ENCODE measurements at regions not wholly inside any gene's neighbourhood (a gene's known extent, or its start where the extent isn't known, plus 50 kb on each side); places are given as distances from the start of the nearest gene placed in this dataset.

DNA sequence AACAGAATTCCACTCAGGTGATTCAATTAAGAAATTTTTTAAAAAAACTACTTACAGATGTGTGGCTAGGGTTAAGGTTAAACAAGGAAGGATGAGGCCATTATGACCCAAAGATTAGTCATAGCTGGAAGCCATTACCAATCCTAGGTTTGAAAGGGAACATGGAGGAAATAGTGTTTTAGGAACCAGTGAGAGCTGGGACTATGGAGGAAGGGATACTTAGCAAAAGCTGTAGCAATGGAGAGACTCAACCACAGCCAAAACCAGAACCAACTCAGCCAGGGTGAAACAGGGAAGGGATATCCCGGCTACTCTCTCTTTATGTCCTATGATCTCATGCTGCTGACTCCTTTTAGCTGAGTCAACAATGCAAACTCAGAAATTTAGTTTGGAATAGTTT, 148.6 kb upstream of the CNKSR2 start:
- TF ChIP-seq, protein P1, sequence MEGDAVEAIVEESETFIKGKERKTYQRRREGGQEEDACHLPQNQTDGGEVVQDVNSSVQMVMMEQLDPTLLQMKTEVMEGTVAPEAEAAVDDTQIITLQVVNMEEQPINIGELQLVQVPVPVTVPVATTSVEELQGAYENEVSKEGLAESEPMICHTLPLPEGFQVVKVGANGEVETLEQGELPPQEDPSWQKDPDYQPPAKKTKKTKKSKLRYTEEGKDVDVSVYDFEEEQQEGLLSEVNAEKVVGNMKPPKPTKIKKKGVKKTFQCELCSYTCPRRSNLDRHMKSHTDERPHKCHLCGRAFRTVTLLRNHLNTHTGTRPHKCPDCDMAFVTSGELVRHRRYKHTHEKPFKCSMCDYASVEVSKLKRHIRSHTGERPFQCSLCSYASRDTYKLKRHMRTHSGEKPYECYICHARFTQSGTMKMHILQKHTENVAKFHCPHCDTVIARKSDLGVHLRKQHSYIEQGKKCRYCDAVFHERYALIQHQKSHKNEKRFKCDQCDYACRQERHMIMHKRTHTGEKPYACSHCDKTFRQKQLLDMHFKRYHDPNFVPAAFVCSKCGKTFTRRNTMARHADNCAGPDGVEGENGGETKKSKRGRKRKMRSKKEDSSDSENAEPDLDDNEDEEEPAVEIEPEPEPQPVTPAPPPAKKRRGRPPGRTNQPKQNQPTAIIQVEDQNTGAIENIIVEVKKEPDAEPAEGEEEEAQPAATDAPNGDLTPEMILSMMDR (IDR thresholded peaks at IDR 0.05) = no peak
- TF ChIP-seq POLR2A (IDR thresholded peaks at IDR 0.05) (no peak), EP300 (IDR thresholded peaks at IDR 0.05) (no peak)

Measured in ovary (tissue), 3 donors.